HG03520 (cell line): ENCODE measurements at regions not wholly inside any gene's neighbourhood (a gene's known extent, or its start where the extent isn't known, plus 50 kb on each side); places are given as distances from the start of the nearest gene placed in this dataset.

ENCODE experiments used
- ATAC-seq: cut with Tn5 transposase; IDR thresholded peaks from one replicate; pipeline ENCODE4 v1.9.1; 2021; ENCODE audit warnings: mild to moderate bottlenecking, moderate library complexity; ENCODE audit not compliant: unreplicated experiment

DNA sequence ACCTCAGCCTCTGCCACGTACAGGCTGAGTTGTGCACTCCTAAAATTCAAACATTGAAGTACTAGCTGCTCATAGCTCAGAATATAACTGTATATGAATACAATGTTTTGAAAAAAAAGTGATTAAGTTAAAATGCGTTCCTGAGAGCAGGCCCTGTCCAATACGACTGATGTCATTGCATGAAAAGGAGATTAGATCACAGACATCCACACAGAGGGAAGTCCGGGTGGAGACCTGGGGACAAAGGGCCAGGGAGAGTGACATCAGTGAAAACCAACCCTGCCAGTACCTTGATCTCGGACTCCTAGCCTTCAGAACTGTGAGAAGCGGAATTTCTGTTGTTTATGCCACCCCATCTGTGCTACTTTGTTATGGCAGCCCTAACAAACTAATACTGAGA, 311.4 kb upstream of the NR2F2 start:
- ATAC-seq = no peak

DNA sequence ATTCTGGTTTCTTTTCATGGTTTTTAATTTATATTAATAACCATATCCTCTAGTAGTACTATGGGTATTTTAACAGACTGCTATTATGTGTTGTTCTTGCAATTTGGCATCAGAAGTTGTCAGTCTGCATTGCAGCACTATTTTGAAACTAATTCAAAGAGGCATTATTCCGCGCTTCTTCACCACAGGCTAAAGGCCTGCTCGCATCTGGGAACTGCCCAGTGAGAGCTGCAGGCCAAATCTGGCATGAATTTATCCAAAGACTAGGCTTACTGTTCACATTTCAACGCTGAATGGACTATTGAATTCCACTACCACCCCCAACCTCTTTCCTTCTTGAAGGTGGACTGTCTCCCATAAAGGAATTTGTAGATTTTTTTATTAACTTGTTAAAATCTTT, 310.4 kb upstream of the NR2F2 start:
- no peak for ATAC-seq

DNA sequence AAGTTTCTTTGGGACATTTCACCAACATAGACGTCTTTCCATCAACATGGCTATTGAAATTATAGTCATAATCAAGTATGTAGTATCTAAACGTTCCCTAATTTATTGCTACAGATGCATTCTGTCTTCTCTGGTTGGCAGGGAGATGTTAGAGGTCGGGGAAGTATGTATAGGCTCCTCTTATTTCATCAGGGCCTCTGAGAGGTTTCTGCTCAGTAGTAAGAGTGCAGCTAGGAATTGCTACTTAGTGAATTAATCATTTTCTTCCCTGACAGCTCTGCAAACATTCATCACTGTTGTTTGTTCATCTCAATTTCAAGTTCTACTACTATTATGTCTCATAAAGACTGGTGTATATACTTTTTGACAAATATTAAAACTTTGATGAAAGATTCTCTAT, 309.7 kb upstream of the NR2F2 start:
- ATAC-seq = no peak

DNA sequence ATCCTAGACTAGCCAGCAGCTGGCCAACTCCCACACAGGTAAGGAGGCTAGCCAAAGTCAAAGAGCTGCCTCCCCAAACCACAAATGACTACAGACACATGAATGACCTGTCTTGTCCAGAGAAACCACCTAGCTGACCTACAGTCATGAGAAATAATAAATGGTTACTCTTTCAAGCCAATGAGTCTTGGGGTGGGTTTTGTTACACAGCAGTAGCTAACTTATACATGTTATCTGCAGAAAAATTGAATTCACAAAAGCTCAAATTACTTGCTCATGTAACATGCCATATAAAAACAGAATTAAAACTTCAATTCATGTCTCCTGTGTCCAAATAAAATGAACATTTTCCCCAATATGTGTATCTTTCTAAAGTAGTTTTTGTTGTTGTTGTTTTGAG, 307.4 kb upstream of the NR2F2 start:
- no peak for ATAC-seq

DNA sequence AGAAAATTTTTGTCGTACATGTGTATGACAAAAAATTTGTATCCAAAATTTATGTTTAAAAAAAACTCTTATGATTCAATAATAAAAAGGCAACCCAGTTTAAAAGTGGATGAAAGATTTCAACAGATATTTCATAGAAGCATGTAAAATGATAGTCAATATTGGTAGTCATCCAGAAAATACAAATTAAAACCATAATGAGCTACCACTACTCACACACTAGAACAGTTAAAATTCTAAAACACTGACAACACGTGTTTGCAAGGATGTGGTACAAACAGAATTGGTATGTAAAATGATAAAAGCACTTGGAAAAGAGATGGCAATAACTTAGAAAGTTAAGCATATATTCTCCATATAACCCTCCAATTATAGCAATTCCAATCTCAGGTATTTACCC, 303.0 kb upstream of the NR2F2 start:
- ATAC-seq = no peak

DNA sequence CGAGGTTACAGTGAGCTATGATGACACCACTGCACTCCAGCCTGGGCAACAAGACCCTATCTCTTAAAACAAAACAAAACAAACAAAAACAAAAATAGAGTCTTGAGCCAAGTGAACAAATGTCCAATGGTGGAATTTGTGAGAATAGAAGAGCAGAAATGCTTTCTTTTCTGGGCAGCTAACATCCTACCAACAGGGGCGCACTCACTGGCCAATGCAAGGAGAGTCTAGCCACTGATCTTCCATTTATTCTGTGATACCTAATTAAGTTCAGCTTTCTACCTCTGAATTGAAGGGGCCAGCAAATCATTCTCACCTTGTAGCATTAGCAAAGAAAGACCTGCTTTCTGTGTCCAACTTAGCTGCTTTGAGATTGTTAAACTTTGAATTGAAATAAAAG, 301.9 kb upstream of the NR2F2 start:
- no peak for ATAC-seq

DNA sequence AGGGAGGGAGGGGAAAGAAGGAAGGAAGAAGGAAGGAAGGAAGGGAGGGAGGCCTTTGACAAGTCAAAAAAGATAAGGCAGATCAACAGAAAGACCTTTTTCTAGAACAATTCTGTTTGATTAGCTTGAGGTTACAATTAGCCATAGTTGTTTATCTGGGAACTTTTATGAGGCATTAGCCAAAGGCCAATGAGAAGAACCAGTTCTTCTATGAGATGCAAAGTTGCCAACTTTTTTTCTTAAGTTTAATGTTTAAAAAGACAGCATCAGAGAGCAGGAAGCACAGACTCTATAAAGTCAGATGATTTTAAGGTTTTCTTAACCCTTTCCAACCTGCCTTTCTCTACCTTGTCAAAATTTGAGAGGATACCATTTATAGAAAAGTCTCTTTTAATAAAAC, 301.3 kb upstream of the NR2F2 start:
- no peak for ATAC-seq

DNA sequence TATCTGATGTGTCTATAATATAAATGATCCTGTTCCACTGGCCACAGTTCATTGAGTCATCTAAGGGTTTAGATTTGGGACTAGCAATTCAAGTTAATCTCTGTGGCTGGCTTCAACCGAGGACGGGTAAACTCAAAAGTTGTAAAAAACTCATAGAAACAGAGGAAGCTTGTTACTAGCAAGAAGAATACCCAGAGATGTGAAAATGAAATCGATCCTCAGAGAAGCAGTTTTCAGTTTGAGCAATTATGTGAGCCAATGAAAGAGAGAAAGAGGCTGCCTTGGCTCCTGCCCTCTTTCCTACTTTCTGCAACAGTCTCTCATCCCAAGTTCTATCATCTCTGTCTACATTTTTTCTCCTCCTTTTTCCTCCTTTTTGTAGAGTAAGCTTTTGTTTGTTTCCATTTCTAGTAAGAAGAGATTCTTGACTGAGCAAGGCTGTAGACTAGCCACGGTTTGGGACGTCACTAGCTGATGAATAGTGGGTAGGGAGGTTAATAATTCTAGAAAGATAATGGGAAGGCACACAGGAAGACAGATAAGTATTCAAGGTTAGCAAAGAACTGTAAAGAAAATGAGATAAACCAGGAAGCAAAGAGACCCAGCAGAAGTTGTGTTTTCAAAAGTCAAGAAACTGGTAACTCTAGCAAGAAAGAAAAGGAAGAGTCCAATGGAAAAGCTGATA, 298.9 kb upstream of the NR2F2 start:
- ATAC-seq = no peak

DNA sequence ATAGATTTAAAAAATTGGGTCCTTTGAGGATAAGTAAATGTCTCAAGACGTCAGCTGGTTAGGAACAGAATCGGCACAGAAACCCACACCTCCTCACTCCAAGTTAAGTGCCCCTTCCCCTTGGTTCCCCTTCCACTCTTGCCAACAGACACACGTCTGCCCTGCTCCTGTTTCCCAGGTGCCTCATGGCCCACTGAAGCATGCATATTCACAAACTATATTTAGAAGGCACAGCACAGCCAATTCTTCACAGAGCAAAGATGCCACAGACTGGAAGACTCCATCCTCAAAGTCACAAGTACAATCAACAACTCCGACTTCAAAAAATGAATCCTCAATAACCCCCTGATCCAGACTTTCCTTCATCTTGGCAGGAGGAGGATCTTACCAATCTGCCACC, 295.4 kb upstream of the NR2F2 start:
- ATAC-seq = no peak

DNA sequence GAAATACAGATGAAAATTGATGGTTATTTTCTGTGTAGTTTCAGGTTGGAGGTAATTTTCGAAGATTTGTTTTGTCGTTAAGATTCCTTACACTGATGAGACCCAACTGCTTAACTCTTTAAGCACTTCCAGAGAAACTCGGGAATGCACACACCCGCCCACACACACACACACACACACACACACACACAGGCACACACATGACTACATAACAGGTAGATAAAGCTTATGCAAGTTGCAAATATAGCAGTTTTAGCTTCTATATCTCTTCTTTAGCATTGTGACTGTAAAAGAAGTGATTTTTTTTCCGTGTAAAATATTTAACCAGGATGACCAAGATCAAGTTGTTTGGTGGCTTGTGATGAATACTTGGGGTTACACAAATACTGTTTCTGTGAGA, 294.9 kb upstream of the NR2F2 start:
- no peak for ATAC-seq

DNA sequence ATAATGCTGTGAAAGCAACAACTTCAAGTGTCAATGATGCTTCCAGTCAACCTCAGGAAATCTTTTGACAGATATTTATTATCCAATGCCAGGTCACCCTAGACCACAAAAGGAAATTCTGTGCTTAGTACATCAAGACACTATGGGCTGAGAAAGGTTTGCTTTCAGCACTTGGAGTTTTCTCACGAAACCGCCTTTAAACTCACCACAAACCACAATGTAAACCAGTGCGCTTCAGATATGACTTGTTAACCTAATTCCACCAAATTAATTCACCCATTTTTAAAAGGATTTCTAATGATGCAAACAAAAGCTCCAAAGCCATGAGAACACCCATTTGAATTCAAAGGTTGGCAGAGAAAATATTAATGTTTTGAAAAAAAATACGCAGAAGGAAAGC, 292.9 kb upstream of the NR2F2 start:
- ATAC-seq = no peak

DNA sequence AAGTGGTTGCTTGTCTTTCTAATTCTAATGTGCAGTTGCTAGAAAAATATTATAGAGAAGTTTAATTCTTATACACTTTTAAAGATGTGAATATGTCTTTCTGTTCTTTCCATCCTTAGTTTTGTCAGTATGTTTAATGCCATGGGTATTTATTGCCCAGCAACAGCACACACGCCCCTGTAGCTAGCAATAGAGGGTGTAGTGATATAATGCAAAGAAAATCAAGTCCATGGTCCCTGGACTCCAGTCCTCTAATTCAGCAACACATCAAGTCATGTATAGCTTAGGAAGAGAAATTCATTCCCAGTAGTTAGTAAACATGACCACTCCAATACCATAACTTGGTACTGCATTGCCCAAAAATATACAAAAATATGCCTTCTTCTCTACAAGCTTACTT, 292.4 kb upstream of the NR2F2 start:
- ATAC-seq = no peak

DNA sequence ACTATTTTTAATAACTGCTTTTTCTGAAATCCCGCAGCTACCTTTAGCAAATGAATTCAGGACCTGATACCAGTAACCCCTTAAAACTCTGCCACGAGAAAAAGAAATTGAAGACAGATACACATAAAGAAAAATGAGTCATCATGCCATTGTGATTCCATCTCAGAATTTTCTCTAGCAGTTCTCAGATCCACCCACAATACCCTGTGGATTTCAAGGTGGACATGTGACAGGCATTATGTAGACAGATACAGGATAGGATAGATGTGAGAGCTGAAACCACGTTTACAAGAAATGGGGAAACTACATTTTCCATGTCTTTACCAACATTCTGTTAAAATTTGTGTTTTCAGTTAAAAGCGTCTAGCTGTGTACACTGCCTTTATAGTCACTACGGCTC, 291.9 kb upstream of the NR2F2 start:
- ATAC-seq = no peak

DNA sequence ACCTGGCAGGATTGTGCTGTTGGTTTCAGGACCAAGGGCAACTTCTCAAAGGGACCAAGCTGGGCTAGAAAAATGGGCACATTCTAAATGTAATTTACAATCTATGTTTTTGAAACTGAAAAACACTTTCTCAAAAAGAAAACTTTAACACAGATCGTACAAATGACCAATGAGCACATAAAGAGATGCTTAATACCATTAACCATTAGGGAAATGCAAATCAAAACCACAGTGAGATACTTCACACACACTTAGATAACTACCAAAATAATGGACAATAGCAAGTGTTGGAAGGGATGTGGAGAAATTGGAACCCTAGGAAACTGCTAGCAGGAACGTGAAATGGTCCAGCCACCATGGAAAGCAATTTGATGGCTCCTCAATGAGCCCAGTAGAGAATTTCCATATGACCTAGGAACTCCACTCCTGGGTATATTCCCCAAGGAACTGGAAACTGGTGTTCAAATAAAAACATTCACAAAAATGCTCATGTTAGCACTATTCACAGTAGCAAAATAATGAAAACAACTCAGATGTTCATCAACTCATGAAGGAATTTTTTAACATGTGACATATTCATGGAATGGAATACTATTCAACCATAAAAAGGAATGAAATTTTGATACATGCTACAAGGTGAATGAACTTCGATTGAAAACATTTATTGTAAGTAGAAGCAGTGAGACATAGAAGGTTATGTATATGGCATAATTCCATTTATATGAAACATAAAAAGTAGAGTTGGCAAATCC, 288.3 kb upstream of the NR2F2 start:
- no peak for ATAC-seq

DNA sequence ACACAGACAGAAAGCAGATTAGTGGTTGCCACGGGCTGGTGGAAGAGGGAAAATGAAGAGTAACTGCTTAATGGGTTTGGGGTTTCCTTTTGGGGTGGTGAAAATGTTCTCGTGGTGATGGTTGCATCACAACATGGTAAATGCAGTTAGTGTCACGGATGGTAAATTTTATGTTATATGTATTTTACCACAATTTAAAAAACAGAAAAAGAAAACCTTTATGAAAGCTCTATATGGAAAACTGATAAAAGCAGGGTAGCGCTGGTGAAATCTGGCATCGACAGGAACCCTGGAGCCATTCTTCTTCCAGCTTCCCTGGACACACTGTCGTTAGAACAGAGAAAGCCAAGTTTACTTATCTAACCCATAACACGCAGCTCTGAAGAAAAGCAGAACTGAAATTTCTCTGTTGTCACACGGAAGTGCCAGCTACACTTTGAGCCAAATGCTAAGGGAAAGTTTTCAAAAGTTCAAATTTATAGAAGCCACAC, 287.7 kb upstream of the NR2F2 start:
- ATAC-seq = peak; percentile 81

DNA sequence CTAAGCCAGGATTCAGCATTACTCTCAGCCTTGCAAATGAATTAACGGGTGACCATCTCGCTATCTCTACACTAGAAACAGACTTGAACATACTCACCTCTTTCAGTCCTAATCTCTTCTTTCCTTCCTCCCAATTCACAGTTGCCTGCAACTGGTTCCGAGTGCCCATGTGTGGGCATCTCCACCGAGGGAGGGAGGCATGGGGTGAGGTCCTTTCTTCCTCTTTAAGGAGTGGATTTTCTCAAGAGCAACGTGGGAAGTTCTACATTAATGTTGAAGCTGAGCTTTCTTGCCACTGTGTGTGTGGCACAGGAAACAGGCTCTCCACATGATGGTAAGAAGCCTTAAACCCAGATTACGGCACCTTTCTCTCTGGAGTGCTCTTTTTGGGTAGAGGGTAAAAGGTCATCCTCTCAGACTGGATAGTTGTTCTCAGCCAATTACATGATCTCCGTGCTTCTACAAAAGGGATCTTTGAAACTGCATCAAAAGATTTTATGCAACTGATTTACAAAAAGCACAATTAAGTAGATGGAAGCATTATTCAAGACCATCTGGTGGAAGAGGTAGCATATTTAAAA, 286.8 kb upstream of the NR2F2 start:
- ATAC-seq = no peak

DNA sequence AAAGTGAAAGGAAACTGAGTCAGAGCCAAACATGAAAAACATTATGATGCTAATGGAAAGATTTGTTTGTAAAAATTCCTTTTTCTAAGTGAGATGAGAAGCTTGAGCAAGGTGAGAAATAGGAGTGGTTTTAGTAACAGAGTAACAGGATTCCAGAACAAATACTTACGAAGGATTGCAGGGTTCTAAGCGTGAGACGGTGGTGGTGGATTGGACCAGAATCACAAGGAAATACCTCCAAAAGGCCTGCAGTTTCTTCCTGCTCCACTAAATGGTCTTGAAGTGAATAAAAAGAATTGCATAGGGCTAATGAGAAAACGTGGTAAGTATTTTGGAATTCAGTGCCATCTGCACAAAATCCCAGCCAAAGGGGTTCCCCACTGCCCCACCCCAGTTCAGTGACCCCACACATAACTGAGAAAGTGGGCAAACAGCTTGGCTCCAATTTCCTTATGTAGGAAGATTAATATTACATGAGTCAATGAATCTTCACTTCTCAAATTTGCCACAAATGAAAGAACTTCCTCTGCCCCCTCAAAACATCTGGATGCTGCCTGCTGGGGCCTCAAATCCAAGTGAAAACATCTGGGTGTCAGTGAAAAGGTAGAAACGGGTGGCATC, 283.8 kb upstream of the NR2F2 start:
- ATAC-seq = no peak

DNA sequence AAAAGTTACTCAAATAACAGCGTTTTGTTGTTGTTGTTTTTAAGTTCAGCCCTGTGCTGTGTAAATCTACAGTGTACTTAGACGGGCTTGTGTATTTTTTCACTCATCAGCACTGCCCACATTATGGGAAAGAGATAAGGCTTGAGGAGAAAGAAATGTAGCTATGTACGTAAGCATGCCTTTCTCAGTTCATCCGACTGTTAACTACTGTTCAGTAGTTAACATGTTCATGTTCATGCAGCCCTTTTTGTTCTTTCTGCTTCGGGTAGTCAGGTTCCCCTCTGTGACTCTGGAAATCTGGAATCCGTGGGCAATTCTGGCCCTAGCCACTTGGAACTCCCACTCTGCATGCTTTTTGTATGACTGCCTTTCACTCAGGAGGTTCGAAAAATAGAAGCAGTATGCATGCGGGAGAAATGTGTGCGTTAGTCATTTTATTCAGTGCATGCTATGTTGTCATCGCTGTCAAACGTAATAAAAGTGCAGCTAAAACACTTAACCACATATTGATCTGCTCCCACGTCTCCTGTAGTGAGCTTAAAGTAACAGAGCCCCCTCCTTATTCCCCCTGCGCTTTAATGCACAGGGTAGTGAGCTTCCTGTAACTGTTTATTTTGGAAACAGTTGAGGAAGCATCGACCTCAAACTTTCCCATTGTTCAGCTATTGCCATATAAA, 283.1 kb upstream of the NR2F2 start:
- ATAC-seq = no peak

DNA sequence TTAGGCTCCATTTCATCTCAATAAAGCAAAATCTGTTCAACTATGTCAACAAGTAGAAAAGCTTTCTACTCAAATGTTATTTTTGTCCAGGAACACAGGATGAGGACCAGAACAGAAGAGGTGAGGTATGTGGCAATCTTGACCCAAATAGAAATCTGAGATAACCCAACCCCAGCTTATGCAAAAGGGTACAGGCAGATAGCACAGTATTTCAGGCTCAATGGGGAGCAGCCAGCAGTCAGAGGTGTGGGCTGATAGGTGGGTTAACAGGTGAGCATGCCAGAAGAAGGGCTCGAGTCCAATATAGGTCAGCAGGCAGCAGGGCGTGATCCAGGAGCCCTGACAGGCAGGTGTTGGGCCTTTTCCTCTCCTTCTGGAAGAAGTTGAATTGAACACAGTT, 281.2 kb upstream of the NR2F2 start:
- ATAC-seq = no peak

DNA sequence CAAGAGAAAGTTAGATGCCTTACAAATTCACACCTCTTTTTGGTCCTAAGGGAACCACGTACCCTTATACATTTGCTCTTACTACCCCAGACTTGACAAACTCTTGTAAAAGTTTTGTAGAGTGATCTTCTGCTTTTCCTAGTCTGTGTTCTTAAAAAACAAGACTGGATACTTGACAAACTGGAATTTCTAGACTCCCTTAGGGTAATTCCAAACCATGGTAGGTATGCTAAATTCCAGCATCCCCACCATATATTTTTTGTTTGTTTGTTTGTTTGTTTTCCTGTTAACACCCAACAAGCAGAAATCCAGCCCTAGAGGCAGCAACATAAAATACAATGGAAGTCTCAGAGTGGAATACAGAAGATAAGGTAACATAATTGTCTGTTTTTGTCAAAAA, 280.7 kb upstream of the NR2F2 start:
- no peak for ATAC-seq

DNA sequence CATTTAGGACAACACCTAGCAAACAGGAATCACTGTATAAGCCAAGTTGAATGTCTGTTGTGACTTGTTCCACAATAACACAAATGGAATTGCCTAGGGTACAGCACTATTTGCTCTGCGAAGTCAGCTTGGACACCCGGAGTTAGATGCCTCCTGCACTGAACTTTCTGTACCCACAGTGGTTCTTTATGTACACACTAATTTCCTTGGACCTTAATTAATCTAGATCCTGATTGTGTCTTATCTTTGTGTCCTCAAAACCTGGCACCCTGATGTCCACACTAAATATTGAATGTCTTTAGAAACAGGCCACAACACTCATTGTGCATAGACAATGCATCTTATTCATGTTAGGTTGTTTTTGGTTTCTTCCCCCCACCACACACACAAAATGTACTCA, 278.9 kb upstream of the NR2F2 start:
- ATAC-seq = no peak
